ENCODE measurements at regions not wholly inside any gene's neighbourhood (a gene's known extent, or its start where the extent isn't known, plus 50 kb on each side); places are given as distances from the start of the nearest gene placed in this dataset.
A peak's percentile ranks its signal among the peaks of the same experiment; 100 is the strongest.

DNA sequence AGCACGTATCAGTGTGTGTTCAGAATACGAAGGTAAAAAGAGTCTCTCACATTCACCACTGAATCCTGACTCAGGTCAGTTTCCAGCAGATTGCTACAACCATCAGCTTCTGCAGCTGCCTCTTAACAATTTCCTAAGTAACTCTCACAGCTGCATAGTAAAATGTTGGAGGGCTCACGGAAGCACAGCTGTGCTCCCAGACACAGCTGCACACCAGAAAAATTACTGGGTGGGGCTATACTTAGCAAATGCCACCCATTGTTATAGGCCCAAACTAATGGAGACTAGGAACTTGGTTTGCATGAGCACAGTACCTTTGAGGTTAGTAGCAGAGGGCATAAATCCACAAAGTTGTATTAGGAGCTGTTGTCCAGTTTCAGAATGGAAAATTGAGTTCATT lies 153.9 kb upstream of the ERBB4 start:
- DNase-seq = no peak

DNA sequence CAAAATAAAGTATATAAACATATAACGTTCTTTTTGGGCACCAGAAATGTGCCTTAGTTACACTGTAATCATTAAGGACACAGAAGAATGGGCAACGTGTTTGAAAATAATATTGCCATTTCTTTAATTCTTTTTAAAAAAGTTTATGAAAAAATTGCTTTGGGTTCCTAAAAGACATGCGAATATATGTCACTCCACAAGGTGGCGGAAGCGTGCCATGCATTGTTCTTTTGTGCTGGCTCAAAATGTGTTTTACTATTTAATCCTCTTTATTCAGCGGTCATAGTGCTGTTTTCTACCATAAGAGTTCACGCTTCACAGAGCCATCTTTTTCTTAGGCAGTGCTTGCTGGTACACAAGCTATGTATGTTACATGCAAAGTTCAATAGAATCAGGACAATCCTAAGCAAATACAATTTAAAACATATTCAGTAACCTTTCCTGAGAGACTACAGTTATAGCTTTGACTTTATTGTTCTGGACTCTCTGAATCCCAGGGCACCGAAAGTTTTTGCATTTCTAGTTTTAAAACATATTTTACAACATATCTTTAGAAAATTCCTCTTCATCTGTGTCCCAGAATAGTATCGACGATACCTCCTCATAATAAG lies 147.8 kb upstream of the ERBB4 start:
- peak; percentile 63 to 73 (median 72) for DNase-seq

DNA sequence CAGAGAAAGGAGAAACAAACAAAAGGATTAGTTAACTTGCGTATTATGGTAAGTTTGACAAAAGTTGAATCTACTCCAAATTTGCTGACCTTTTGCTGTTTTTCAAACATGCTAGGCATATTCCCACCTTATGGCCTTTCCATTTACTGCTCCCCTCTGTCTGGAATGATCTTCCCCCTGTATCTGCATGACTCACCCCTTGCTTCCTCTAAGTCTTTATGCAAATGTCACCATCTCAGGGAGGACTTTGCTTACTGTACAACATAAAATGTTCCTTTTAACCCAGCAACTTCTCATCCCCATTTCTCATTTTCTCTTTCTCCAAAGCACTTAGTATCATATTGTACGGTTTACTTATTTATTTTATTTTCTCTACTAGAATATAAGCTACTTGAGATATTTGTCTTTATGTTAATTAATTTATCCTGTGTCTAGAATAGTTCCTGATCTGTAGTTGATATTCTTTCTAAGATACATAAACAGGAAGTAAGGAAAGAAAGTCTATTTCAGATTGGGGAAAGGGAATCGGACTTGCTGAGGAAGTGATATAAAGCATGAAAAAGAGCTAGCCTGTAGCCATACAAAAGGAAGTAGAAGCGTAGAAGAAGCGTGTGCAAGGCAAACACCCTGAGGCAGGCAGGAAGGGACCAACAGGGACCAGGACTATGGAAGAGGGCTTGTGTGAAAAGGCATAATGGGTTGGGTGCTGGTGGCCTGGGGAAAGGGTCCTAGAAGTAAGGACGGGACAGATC lies 144.9 kb upstream of the ERBB4 start:
- DNase-seq = peak; percentile 5 to 60 (median 34)

DNA sequence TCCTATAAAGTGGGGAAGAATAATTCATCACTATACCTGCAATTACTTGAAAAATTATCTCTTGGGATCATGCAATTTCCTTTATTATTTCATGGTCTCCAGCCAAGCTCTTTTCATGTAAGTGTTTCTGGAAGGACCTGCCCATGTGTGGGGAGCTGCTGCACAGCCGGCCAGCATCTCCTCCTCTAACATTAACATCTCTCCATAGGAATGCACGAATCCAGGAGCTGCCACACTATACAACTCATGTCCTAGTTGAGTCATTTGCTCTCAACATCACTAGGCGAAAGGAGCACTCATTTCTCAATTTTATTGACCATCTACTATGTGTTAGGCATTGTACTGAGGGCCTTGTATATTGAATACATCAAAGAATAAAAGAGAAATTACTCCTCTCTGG lies 144.3 kb upstream of the ERBB4 start:
- DNase-seq = no peak

DNA sequence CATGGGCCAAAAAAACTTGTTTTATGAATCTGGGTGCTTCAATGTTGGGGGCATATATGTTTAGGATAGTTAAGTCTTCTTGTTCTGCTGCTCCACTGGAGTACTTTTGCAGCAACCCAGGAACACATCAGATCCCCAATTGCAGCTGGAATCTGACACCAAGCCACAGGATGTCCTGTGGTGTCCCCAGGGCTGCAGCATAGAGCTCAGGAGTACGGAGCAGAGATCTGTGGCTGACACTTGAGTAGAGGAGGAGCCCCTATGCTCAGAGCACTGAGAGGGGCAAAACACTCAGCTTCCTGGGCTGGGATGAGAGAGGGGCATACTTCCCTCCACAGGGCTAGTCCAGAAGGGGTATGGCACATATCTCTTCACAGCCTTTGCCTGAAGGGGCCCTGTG lies 138.9 kb upstream of the ERBB4 start:
- DNase-seq = no peak

DNA sequence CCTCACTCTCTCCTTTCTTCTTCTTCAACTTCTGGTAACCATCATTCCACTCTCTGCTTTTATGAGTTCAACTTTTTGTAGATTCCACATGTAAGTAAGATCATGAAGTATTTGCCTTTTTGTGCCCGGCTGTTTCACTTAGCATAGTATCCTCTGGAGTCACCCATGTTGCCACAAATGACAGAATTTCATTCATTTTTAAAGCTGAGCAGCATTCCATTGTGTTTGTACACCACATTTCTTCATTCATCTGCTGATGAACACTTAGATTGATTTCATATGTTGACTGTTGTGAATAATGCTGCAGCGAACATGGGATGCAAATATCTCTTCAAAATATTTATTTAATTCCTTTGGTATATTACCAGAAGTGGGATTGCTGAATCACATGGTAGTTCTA lies 133.6 kb upstream of the ERBB4 start:
- no peak for DNase-seq

DNA sequence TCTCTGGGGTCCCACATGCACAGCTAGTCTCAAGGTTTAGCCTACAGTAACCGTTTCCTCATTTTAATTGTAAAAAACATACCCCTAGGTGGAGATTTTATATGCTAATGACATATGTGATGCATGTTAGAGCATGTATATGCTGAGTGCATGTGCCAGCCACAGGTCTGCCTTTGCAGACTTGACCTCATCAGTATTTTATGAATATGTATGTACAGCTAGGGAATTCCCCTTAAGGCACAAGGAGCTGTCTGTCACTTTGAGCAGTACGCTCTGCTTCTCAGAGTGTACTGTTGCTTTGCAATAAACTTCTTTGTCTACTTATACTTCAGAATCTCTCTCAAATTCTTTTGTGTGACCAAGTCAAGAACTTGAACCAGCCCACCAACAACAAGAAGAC lies 131.2 kb upstream of the ERBB4 start:
- DNase-seq = no peak

DNA sequence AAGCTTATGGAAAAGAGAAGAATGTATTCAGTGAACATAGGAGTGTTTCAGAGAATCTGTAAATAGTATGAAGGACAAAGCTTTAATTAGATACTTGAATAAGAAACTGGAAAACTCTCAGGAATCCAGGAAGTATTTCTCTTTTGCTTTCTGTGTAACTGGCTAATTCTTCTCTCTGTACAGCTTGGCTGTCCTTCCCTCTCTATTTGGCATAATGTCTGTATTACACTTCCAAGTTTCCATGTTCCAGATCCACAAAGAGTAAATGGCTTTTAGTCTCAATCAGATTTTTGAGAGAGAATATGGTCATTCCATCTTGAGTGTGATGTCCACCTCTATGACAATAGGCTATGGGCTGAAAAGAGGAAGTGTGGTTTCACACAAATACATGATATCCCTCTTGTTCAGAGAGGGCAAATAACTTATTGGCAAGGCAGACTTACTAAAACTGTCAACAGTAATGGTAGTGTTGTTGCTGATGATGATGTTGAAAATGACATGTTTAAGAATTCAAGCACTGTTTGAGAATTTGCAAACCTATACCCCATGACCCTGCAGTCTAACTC lies 129.2 kb upstream of the ERBB4 start:
- DNase-seq = peak in 1 of 4 experiments; percentile 2

DNA sequence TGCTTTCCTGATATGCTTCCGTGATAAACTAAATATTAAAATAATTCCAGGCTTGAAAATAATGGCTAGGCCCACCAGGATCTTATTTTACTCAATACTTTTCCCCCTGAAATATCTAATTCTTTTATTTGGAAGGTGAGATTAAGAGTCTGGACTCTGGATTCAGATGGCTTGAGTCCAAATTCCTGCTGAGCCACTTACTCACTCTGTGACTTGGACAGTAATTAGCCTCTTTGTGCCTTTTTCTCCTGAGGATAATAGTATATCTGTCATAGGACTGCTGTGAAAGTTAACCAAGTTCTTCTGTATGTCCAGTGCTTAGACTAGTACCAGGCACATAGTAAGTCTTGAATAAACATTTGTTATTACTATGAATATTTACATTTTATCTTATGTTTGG lies 127.3 kb upstream of the ERBB4 start:
- DNase-seq = no peak

DNA sequence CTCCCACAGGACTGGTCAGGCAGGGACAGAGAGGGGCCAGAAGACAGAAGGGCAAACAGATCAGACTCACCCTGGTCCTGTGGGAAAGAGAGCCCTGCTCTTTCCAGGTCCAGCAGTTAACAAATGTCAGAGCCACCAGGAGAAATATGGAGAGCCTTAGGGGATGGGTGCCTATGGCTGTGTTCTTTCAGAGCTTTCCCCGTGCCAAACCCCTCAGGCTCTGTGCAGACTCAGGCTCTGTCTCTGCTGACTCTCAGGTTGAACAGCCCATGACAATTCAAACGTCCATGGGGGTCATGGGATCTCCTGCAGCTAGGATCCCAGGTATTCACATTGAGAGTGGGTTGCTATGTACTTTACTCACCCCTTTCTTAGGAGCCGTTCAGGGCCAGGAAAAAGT lies 120.8 kb upstream of the ERBB4 start:
- DNase-seq = no peak

DNA sequence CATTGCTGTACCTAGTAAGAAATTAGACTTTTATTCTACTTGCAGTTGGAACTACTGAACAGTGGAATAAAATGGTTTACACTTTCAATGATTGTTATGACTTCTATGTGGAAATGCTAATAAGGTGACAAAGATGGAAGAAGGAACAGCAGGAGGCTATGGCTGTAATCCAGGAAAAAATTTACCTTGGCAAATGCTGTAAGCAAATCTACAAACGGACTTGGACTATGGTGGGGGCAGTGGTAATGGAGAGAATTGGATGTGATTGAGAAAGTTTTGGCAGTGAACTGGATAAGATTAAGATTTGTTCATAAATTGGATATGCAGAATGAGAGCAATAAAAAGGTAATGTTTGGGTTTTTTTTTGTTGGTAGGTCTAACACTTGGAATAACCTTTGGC lies 111.0 kb upstream of the ERBB4 start:
- DNase-seq = no peak

DNA sequence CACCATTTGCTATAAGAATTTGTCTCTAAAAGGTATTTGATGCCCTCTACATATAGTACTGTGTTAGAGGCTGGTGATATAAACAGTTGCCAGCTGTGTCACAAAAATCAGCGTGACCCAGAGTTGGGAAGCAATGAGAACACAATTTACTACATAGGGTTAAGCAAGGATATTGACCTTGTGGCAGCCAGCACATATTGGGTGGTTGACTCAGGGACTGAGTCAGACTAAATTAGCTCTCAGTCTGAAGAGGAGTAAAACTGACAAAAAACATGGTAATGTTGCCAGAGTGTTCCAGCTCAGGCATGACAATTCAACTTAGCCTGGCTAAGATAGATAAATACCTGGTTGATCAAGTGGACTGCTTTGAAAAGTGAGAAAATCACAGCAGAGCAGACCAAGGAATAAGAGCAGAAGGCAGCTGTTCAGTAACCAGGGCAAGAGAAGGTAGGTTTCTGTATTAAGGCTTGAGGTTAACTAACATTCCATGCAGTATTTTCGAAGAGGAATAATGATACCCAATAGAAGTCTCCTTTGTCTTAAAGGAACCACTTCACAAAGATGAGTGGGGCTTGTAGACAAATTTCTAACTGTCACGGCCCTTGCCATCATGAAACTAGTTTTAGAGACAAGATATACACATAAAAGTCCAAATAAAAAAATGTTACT lies 108.2 kb upstream of the ERBB4 start:
- DNase-seq = no peak

DNA sequence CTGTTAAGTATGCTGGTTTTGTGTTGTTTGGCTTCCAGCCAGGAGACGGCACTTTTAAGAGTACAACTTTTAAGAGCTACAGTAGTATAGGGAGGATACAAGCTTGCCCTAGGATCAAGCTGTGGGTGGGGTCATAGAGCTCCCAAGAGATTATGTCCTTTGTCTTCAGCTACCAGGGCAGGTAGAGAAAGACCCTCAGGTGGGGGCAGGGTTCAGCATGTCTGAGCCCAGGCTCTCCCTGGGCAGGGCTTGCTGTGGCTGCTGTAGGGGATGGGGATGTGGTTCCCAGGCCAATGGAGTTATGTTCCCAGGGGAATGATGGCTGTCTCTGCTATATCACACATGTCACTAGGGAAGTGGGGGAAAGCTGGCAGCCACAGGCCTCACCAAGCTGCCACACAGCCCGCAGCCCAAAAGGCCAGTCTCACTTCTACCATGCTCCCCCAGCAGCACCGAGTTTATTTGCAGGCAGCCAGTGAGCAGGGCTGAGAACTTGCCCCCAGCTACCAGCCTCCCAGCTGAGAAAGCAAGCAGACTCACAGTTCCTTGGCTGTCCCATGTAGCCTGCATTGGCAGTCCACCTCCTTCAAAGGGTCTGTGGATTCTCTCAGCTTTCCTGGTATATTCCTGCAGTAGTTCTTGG lies 105.7 kb upstream of the ERBB4 start:
- DNase-seq = no peak

DNA sequence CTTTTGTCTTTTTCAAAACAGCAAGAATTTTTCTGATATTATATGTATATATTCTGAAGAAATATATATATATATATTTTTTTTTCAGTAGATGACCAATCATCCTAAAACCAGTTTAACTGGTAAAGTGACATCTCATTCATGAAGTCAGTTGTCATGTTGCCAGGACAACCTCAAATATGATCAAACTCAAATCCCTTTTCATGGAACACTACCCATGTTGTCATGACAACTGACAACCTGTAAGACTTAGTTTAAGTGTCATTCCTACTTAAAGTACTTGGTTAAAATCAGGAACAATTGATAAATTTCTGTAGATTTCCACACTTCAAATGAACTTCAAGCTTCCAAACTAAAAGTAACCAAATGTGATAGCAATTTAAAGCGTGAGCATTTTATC lies 101.8 kb upstream of the ERBB4 start:
- no peak for DNase-seq

DNA sequence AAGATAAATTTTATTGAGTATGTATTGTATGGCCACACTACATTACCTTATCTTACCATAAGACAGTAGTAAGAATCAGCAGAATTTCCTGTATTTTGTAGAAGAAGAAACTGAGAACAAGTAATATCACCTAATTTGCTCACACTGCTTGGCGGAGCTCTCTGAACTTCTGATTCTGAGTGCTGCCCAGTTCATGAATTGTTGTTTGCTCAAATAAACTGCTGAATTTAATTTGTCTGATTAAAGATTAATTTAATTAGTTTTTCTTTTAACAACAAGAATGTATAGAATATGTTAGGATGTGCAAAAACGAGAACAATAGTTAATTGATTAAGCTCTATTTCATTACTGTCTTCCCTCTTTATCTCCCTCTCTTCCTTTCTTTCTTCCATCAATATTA lies 100.1 kb upstream of the ERBB4 start:
- DNase-seq = no peak

DNA sequence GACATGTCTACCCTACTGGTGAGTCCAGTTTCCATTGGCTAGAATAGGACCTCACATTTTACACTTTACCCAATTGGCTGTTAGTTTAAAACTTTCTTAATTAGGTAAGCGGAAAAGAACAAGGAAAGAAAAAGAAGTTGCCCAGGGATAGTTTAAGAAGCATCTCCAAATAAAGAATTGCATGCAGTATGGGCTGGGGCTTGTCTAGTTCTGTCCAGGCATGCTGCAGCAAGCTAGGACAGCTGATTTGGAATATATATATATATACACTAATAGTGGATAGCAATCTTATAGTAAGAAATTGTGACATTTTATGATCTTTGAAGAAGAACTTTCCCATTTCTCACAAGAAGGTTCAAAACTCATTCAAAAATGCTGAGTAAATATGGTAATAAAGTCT lies 90.0 kb upstream of the ERBB4 start:
- no peak for DNase-seq

DNA sequence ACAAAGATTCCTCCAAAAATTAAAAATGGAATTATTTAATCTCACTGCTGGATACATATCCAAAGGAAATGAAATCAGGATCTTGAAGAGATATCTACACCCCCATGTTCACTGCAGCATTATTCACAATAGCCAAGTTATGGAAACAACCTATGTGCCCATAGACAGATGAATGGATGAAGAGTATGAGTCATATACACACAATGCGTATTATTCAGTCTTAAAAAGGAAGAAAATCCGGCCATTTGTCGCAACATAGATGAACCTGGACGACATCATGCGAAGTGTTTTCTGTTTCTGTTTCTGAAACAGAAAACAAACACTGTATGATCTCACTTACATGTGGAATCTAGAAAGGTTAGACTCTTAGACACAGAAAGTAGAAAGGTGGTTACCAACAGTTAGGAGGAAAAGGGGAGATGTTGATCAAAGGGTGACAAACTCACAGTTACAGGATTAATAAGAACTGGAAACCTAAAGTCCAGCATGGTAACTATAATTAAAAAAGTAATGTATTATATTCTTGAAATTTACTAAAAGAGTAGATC lies 87.8 kb upstream of the ERBB4 start:
- DNase-seq = no peak

DNA sequence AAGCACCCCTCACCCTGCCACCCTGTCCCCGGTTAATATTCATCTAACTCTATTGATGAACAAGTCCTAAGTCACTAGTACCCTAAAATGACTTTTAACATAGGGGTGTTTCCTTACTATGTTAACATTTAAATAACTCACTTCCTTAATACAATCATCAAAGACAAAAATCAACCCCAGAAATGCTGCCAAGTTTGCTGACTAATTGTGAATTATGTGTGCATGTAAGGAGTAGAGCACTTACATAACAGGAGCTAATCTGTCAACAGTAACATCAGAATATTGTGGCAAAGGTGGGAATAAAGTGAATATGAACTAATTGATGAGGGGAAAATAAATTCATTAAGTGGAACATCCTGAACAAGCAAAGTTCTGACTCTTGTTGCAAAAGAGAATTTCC lies 81.4 kb upstream of the ERBB4 start:
- DNase-seq = no peak

DNA sequence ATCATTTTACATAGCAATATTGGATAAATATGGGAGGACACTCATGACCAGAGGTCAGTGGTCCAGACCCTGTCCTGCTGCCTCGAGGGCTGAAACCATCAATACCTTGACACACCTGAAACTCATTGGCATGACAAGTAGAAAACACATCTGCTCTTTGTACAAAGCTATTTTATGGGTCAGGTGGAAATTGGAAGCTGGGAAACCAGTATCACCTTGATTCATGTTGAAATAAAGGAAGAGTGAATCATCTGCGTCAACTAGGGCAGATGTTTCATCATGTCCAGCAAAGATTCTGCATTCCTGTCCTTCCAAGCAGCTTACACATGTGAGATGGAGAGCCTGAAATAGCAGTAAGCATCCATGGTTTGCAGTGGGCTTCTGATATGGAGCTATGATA lies 80.0 kb upstream of the ERBB4 start:
- no peak for DNase-seq

DNA sequence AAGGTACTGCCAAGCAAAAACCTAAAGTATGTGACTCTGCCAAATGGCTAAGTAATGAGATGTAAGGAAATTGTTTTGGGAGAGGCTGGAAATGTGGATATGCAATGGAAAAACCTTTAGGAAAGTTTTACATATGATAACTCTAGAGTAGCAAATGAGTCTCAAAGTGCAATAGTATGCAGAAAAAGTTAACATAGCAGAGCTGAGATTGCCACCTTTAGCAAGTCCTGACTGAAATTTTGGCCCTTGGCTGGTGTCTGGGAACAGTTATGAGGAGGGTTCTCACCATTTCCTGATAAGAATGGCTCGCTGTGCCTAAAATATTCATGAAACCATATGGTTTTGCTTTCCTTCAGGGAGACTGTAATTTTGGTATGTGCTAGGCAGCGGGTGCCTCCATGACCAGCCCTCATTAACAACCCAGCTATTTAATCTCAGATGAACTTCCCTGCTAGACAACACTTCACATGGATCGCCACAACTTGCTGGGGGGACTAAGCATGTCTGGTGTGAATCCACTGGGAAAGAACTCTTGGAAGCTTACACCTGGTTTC lies 72.3 kb upstream of the ERBB4 start:
- DNase-seq = no peak

DNA sequence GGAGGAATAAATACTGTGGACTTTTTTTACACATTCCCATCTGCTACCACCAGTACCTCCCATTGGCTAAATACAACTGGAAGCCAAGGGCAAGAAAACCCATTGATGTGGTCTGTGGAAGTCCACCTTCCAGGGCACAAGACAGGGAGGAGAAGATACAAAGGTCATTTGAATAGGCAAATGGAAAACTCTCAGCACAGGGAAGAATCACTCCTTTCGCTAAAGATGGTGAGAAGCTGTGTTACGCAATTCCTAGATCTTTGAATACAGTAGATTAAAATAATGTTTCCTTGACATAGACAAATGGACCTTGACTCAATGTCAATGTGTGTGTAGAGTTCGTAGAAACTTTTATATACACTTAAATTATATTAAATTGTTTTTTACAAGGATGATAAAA lies 70.9 kb upstream of the ERBB4 start:
- DNase-seq = no peak

DNA sequence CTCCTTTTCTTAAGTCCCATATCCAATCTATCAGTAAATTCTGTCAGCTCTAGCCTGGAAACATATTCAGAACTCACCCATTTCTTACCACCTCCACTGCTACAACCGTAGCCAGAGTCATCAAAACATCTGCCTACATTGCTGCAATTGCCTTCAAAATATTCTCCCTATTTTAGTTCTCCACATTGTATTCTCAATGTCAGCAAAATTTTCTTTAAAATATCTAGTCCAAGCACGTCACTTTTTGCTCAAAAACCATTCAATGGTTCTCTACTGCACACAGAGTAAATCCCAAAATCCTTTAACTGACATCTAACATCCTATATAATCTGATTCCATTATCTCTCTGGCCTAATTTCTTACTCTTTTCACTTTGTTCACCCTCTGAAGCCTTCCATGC lies 68.5 kb upstream of the ERBB4 start:
- no peak for DNase-seq

DNA sequence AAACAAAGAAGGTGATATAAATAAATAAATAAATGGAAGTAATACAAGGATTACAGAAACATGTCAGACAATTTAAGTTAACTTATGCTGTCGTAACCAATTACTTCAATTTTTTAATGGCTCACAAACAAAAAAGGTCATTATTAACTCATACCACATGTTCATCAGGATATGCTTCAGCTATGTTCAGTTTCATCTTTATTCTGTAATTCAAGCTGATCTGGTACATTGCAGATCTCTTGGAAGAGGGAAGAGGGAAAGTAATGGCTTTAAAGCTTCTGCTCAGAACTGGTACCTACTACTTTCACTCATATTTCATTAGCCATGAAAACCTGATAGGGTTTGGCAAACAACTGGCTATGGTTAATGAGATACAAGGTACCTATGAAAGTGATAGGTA lies 67.6 kb upstream of the ERBB4 start:
- no peak for DNase-seq

Data from suppressor macrophage (primary cell).